ENCODE measurements at regions not wholly inside any gene's neighbourhood (a gene's known extent, or its start where the extent isn't known, plus 50 kb on each side); places are given as distances from the start of the nearest gene placed in this dataset.

- CTCF ChIA-PET = no interaction called here
- DNase-seq (no peak), ATAC-seq (no peak)
- H3K36me3 Mint-ChIP-seq (ENCODE audit: low read depth) = no peaks in the 10 kb centered on the region
- POLR2A ChIA-PET = no interaction called here
- no peak overlapping the region for H3K27ac Mint-ChIP-seq
- H3K9me3 Mint-ChIP-seq = peaks cover 11% of the 10 kb centered on the region
- no peaks in the 10 kb centered on the region for H3K4me1 Mint-ChIP-seq (ENCODE audit: low read depth)
- intact Hi-C loops (cut with micrococcal nuclease) = no loop called here
- no peak overlapping the region for H3K4me3 Mint-ChIP-seq
- no peaks in the 10 kb centered on the region for H3K27me3 Mint-ChIP-seq
- TF ChIP-seq CTCF (IDR thresholded peaks at IDR 0.05) = no peak
Measured at GRCh38 chr9:28583832-28584231, 1010.6 kb upstream of the C9orf72 start.

GRCh38 chr9:28584542-28584941 is 1011.3 kb upstream of the C9orf72 start:
- no peak for ATAC-seq
- no peak for TF ChIP-seq CTCF (IDR thresholded peaks at IDR 0.05)
- ChIA-PET CTCF (no interaction called here), POLR2A (no interaction called here)
- intact Hi-C loops (cut with micrococcal nuclease) = no loop called here
- no peaks in the 10 kb centered on the region for H3K36me3 Mint-ChIP-seq (ENCODE audit: low read depth)
- no peaks in the 10 kb centered on the region for H3K27me3 Mint-ChIP-seq
- H3K9me3 Mint-ChIP-seq = peaks cover 11% of the 10 kb centered on the region
- no peak for DNase-seq
- H3K4me1 Mint-ChIP-seq (ENCODE audit: low read depth) = no peaks in the 10 kb centered on the region
- no peak overlapping the region for H3K27ac Mint-ChIP-seq
- no peak overlapping the region for H3K4me3 Mint-ChIP-seq

- no peak for ATAC-seq
Measured at GRCh38 chr9:28587052-28587451, 1013.8 kb upstream of the C9orf72 start.

GRCh38 chr9:28598408-28598807 is 1025.1 kb upstream of the C9orf72 start:
- TF ChIP-seq CTCF (IDR thresholded peaks at IDR 0.05) = no peak
- Mint-ChIP-seq H3K4me3 (no peak overlapping the region), H3K36me3 (ENCODE audit: low read depth) (no peaks in the 10 kb centered on the region), H3K27me3 (no peaks in the 10 kb centered on the region), H3K9me3 (peaks cover under 1% of the 10 kb centered on the region), H3K4me1 (ENCODE audit: low read depth) (no peaks in the 10 kb centered on the region), H3K27ac (no peak overlapping the region)
- ATAC-seq (no peak), DNase-seq (no peak)
- ChIA-PET CTCF (no interaction called here), POLR2A (no interaction called here)
- intact Hi-C loops (cut with micrococcal nuclease) = no loop called here

More at GRCh38 chr9:28587052-28587451, 1013.8 kb upstream of the C9orf72 start:
- CTCF ChIA-PET = no interaction called here
- Mint-ChIP-seq H3K27me3 (no peaks in the 10 kb centered on the region), H3K36me3 (ENCODE audit: low read depth) (no peaks in the 10 kb centered on the region), H3K9me3 (peaks cover 15% of the 10 kb centered on the region), H3K4me1 (ENCODE audit: low read depth) (no peaks in the 10 kb centered on the region), H3K4me3 (no peak overlapping the region), H3K27ac (no peak overlapping the region)
- POLR2A ChIA-PET = no interaction called here
- no peak for TF ChIP-seq CTCF (IDR thresholded peaks at IDR 0.05)
- intact Hi-C loops (cut with micrococcal nuclease) = no loop called here
- DNase-seq = no peak

- H3K9me3 Mint-ChIP-seq = no peaks in the 10 kb centered on the region
- no peak overlapping the region for H3K27ac Mint-ChIP-seq
- DNase-seq (no peak), ATAC-seq (no peak)
- H3K27me3 Mint-ChIP-seq = no peaks in the 10 kb centered on the region
- H3K4me1 Mint-ChIP-seq (ENCODE audit: low read depth) = no peaks in the 10 kb centered on the region
- CTCF ChIA-PET = interaction anchor here (1.6 kb wide), 1 partner anchor 8 kb away, joined by 4 read pairs; no protein-coding TSS in a partner anchor
- POLR2A ChIA-PET = no interaction called here
- intact Hi-C loops (cut with micrococcal nuclease) = no loop called here
- TF ChIP-seq CTCF (IDR thresholded peaks at IDR 0.05) = no peak
- H3K4me3 Mint-ChIP-seq = no peak overlapping the region
- H3K36me3 Mint-ChIP-seq (ENCODE audit: low read depth) = no peaks in the 10 kb centered on the region
Measured at GRCh38 chr9:28600226-28600625, 1026.9 kb upstream of the C9orf72 start.
